ENCODE measurements at regions not wholly inside any gene's neighbourhood (a gene's known extent, or its start where the extent isn't known, plus 50 kb on each side); places are given as distances from the start of the nearest gene placed in this dataset.
"Not testable (repeated sequence)": the region's sequence is repeated elsewhere in the genome, so short reads cannot be mapped to it uniquely, and the experiment has no call there.

DNA sequence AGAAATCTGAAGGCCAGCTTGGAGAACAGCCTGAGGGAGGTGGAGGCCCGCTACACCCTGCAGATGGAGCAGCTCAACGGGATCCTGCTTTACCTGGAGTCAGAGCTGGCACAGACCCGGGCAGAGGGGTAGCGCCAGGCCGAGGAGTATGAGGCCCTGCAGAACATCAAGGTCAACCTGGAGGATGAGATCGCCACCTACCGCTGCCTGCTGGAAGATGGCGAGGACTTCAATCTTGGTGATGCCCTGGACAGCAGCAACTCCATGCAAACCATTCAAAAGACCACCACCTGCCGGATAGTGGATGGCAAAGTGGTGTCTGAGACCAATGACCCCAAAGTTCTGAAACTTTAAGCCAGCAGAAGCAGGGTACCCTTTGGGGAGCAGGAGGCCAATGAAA, 318.4 kb downstream of the ZFHX3 start:
- H3K36me3 Mint-ChIP-seq (ENCODE audit: insufficient read depth, unreplicated experiment); BruUV-seq (replicated peaks); H3K9me3 ChIP-seq; DNase-seq; H3K36me3 ChIP-seq (ENCODE audit: control insufficient read depth, insufficient read depth, low read length); H3K27me3 Mint-ChIP-seq (ENCODE audit: insufficient read depth, unreplicated experiment); H3K4me3 Mint-ChIP-seq (ENCODE audit: unreplicated experiment); CTCF ChIA-PET; H3K4me1 ChIP-seq; POLR2A ChIA-PET; H3K4me1 Mint-ChIP-seq (ENCODE audit: low read depth, unreplicated experiment); H3K27ac Mint-ChIP-seq (ENCODE audit: unreplicated experiment); H3K4me3 ChIP-seq (ENCODE audit: low read depth, low read length); H3K27me3 ChIP-seq (replicated peaks; ENCODE audit: control insufficient read depth, insufficient read depth, low read length); intact Hi-C loops (cut with micrococcal nuclease; ENCODE audit: unreplicated experiment): not testable (repeated sequence)
- peaks cover 37% of the 10 kb centered on the region for H3K9me3 Mint-ChIP-seq (ENCODE audit: unreplicated experiment)

DNA sequence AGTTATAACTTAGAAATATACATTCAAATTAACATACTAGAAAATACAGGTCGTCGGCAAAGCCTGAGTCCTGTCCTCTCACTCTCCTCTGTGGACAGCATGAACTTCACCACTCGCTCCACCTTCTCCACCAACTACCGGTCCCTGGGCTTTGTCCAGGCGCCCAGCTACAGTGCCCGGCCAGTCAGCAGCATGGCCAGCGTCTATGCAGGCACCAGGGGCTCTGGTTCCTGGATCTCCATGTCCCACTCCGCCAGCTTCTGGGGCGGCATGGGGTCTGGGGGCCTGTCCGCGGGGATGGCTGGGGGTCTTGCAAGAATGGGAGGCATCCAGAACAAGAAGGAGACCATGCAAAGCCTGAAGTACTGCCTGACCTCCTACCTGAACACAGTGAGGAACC, 319.4 kb downstream of the ZFHX3 start:
- Histone ChIP-seq H3K27me3 (replicated peaks; ENCODE audit: control insufficient read depth, insufficient read depth, low read length) (no peaks in the 10 kb centered on the region), H3K9me3 (no peaks in the 10 kb centered on the region), H3K4me1 (no peaks in the 10 kb centered on the region), H3K36me3 (ENCODE audit: control insufficient read depth, insufficient read depth, low read length) (no peaks in the 10 kb centered on the region), H3K4me3 (ENCODE audit: low read depth, low read length) (no peak overlapping the region)
- intact Hi-C loops (cut with micrococcal nuclease; ENCODE audit: unreplicated experiment) = no loop called here
- Mint-ChIP-seq H3K4me3 (ENCODE audit: unreplicated experiment) (no peak overlapping the region), H3K36me3 (ENCODE audit: insufficient read depth, unreplicated experiment) (no peaks in the 10 kb centered on the region), H3K4me1 (ENCODE audit: low read depth, unreplicated experiment) (no peaks in the 10 kb centered on the region), H3K27me3 (ENCODE audit: insufficient read depth, unreplicated experiment) (peaks cover 3% of the 10 kb centered on the region), H3K27ac (ENCODE audit: unreplicated experiment) (no peak overlapping the region), H3K9me3 (ENCODE audit: unreplicated experiment) (peaks cover 34% of the 10 kb centered on the region)
- TF ChIP-seq, protein P1, sequence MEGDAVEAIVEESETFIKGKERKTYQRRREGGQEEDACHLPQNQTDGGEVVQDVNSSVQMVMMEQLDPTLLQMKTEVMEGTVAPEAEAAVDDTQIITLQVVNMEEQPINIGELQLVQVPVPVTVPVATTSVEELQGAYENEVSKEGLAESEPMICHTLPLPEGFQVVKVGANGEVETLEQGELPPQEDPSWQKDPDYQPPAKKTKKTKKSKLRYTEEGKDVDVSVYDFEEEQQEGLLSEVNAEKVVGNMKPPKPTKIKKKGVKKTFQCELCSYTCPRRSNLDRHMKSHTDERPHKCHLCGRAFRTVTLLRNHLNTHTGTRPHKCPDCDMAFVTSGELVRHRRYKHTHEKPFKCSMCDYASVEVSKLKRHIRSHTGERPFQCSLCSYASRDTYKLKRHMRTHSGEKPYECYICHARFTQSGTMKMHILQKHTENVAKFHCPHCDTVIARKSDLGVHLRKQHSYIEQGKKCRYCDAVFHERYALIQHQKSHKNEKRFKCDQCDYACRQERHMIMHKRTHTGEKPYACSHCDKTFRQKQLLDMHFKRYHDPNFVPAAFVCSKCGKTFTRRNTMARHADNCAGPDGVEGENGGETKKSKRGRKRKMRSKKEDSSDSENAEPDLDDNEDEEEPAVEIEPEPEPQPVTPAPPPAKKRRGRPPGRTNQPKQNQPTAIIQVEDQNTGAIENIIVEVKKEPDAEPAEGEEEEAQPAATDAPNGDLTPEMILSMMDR (IDR thresholded peaks at IDR 0.05; ENCODE audit: insufficient read depth in 1 of 2, low read depth in 1 of 2, low read length in 1 of 2, severe bottlenecking in 1 of 2, unreplicated experiment in 1 of 2) = no peak
- no peak for DNase-seq
- POLR2A ChIA-PET = no interaction called here
- CTCF ChIA-PET = no interaction called here
- BruUV-seq (replicated peaks) = no TSS peak

DNA sequence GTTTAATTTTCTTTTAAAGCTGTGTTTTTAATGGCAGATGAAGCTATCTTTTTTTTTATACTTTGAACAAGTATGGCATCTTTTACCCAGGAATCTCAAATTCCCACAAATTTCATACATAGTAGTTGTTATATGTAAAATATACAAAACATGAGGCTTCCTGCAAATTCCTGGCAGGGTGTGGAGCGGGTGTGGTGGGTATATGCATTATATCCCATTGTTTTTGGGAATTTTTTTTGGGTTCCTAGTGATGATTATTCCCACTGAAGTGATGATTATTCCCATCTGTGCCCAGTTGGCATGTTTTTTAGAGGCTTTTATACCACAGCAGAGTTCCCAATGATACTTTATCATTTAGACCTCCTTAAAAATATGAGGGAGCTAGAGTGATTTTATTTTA, 320.4 kb downstream of the ZFHX3 start:
- Mint-ChIP-seq H3K27me3 (ENCODE audit: insufficient read depth, unreplicated experiment) (no peaks in the 10 kb centered on the region), H3K9me3 (ENCODE audit: unreplicated experiment) (peaks cover 27% of the 10 kb centered on the region), H3K4me1 (ENCODE audit: low read depth, unreplicated experiment) (no peaks in the 10 kb centered on the region), H3K36me3 (ENCODE audit: insufficient read depth, unreplicated experiment) (no peaks in the 10 kb centered on the region), H3K4me3 (ENCODE audit: unreplicated experiment) (no peak overlapping the region), H3K27ac (ENCODE audit: unreplicated experiment) (no peak overlapping the region)
- DNase-seq = no peak
- intact Hi-C loops (cut with micrococcal nuclease; ENCODE audit: unreplicated experiment) = no loop called here
- no peaks in the 10 kb centered on the region for H3K27me3 ChIP-seq (replicated peaks; ENCODE audit: control insufficient read depth, insufficient read depth, low read length)
- ChIA-PET POLR2A (no interaction called here), CTCF (no interaction called here)
- no peaks in the 10 kb centered on the region for H3K9me3 ChIP-seq
- TF ChIP-seq, protein P1 (IDR thresholded peaks at IDR 0.05; ENCODE audit: insufficient read depth in 1 of 2, low read depth in 1 of 2, low read length in 1 of 2, severe bottlenecking in 1 of 2, unreplicated experiment in 1 of 2) = no peak
- H3K4me3 ChIP-seq (ENCODE audit: low read depth, low read length) = no peak overlapping the region
- BruUV-seq (replicated peaks) = no TSS peak
- H3K4me1 ChIP-seq = no peaks in the 10 kb centered on the region
- H3K36me3 ChIP-seq (ENCODE audit: control insufficient read depth, insufficient read depth, low read length) = no peaks in the 10 kb centered on the region

GRCh38 chr16:72725643-72726042, 322.3 kb downstream of the ZFHX3 start:
- Mint-ChIP-seq H3K27me3 (ENCODE audit: insufficient read depth, unreplicated experiment) (no peaks in the 10 kb centered on the region), H3K9me3 (ENCODE audit: unreplicated experiment) (peaks cover 18% of the 10 kb centered on the region), H3K4me1 (ENCODE audit: low read depth, unreplicated experiment) (no peaks in the 10 kb centered on the region), H3K27ac (ENCODE audit: unreplicated experiment) (no peak overlapping the region), H3K36me3 (ENCODE audit: insufficient read depth, unreplicated experiment) (no peaks in the 10 kb centered on the region), H3K4me3 (ENCODE audit: unreplicated experiment) (no peak overlapping the region)
- BruUV-seq (replicated peaks) = no TSS peak
- Histone ChIP-seq H3K36me3 (ENCODE audit: control insufficient read depth, insufficient read depth, low read length) (no peaks in the 10 kb centered on the region), H3K4me3 (ENCODE audit: low read depth, low read length) (no peak overlapping the region), H3K4me1 (no peaks in the 10 kb centered on the region), H3K27me3 (replicated peaks; ENCODE audit: control insufficient read depth, insufficient read depth, low read length) (no peaks in the 10 kb centered on the region), H3K9me3 (no peaks in the 10 kb centered on the region)
- ChIA-PET POLR2A (no interaction called here), CTCF (no interaction called here)
- intact Hi-C loops (cut with micrococcal nuclease; ENCODE audit: unreplicated experiment) = no loop called here
- TF ChIP-seq, protein P1 (IDR thresholded peaks at IDR 0.05; ENCODE audit: insufficient read depth in 1 of 2, low read depth in 1 of 2, low read length in 1 of 2, severe bottlenecking in 1 of 2, unreplicated experiment in 1 of 2) = no peak
- DNase-seq = no peak
